SK-N-SH (cell line): ENCODE measurements at regions not wholly inside any gene's neighbourhood (a gene's known extent, or its start where the extent isn't known, plus 50 kb on each side); places are given as distances from the start of the nearest gene placed in this dataset.

Source experiments
- CTCF ChIA-PET: fragments of 300-600, 350-600 bp; formaldehyde crosslinking; extraction: SDS; loops from one replicate; lab custom pipeline; 2021; lab: Yijun Ruan, JAX
- POLR2A ChIA-PET: fragments of 350-600 bp; sonication (Branson Sonifier 250); formaldehyde crosslinking; extraction: SDS; loops from one replicate; lab custom pipeline; 2020; ENCODE audit warnings: antibody characterized with exemption, inconsistent platforms; lab: Yijun Ruan, JAX
- DNase-seq: peaks from one replicate; pipeline ENCODE4 v3.0.0; 2012
- H2AFZ ChIP-seq: fragments of 200-600 bp; sonication (generic); 2 replicates; pipeline ENCODE4 v1.8.1; 2016; ENCODE audit warnings: antibody characterized with exemption, mild to moderate bottlenecking, low read depth
- H3F3A ChIP-seq: fragments of 200-600 bp; sonication (generic); replicated peaks from 2 replicates; pipeline ENCODE3; 2016; ENCODE audit warnings: antibody characterized with exemption, mild to moderate bottlenecking; ENCODE audit not compliant: insufficient read depth
- H3K27ac ChIP-seq, 2 experiments: fragments of 200-500 bp in 1 of 2; fragments of 200-600 bp in 1 of 2; sonication (Bioruptor generic) in 1 of 2; sonication (generic), shearing (Covaris generic) in 1 of 2; 2 replicates each; pipeline versions ENCODE4 v1.5.1 to v1.6.1; 2014 to 2016; ENCODE audit warnings: low read depth in 2 of 2, inconsistent platforms in 1 of 2, low read length in 1 of 2, mild to moderate bottlenecking in 1 of 2, mixed read lengths in 1 of 2
- H3K27me3 ChIP-seq: fragments of 200-600 bp; sonication (generic), shearing (Covaris generic); 2 replicates; pipeline ENCODE4 v1.6.1; 2016; ENCODE audit warnings: mixed run types; ENCODE audit not compliant: insufficient read depth
- H3K36me3 ChIP-seq, 2 experiments: fragments of 200-500 bp in 1 of 2; fragments of 200-600 bp in 1 of 2; sonication (Bioruptor generic) in 1 of 2; sonication (generic) in 1 of 2; replicated peaks in 1 of 2; 2 replicates each; pipeline versions ENCODE3 to v1.5.1; 2014 to 2016; ENCODE audit warnings: low read length in 1 of 2, mild to moderate bottlenecking in 1 of 2; ENCODE audit not compliant: insufficient read depth in 2 of 2, control insufficient read depth in 1 of 2
- H3K4me1 ChIP-seq, 2 experiments: fragments of 200-500 bp in 1 of 2; fragments of 200-600 bp in 1 of 2; sonication (Bioruptor generic) in 1 of 2; sonication (generic), shearing (Covaris generic) in 1 of 2; 2 replicates each; pipeline versions ENCODE4 v1.5.1 to v1.6.1; 2014 to 2016; ENCODE audit warnings: low read depth in 1 of 2, low read length in 1 of 2, mixed run types in 1 of 2; ENCODE audit not compliant: insufficient read depth in 2 of 2, control insufficient read depth in 1 of 2
- H3K4me2 ChIP-seq: fragments of 200-600 bp; sonication (generic), shearing (Covaris generic); 2 replicates; pipeline ENCODE4 v1.6.1; 2017; ENCODE audit warnings: mixed run types
- H3K4me3 ChIP-seq, 2 experiments: fragments of 200-500 bp in 1 of 2; fragments of 200-600 bp in 1 of 2; sonication (Bioruptor generic) in 1 of 2; sonication (generic), shearing (Covaris generic) in 1 of 2; 2 replicates each; pipeline versions ENCODE4 v1.5.1 to v1.8.1; 2014 to 2016; ENCODE audit warnings: low read depth in 2 of 2, inconsistent platforms in 1 of 2, low read length in 1 of 2, mild to moderate bottlenecking in 1 of 2, mixed read lengths in 1 of 2, moderate library complexity in 1 of 2
- H3K79me2 ChIP-seq: fragments of 200-600 bp; sonication (generic); 2 replicates; pipeline ENCODE4 v1.8.1; 2017; ENCODE audit warnings: mild to moderate bottlenecking; ENCODE audit not compliant: insufficient read depth
- H3K9ac ChIP-seq: fragments of 200-600 bp; sonication (generic); 2 replicates; pipeline ENCODE4 v1.6.1; 2017; ENCODE audit warnings: mixed run types
- H3K9me2 ChIP-seq: fragments of 200-600 bp; sonication (generic); 2 replicates; pipeline ENCODE4 v1.6.1; 2017; ENCODE audit warnings: mixed run types
- H3K9me3 ChIP-seq: fragments of 200-600 bp; sonication (generic); 2 replicates; pipeline ENCODE4 v1.6.1; 2017; ENCODE audit warnings: mixed run types, mild to moderate bottlenecking, moderate library complexity
- H4K20me1 ChIP-seq: fragments of 200-600 bp; sonication (generic); 2 replicates; pipeline ENCODE4 v1.6.1; 2017; ENCODE audit warnings: mild to moderate bottlenecking, mixed run types; ENCODE audit not compliant: insufficient read depth
- CHD2 ChIP-seq: fragments of 150-350 bp; IDR thresholded peaks from 2 replicates; pipeline ENCODE4 v1.6.1; 2018; ENCODE audit warnings: low read length; ENCODE audit not compliant: partially characterized antibody
- ELF1 ChIP-seq: IDR thresholded peaks from 2 replicates; pipeline ENCODE4 v1.4.0; 2012
- EP300 ChIP-seq, 2 experiments: IDR thresholded peaks; 2 replicates each; pipeline versions ENCODE4 v1.4.0 to v1.6.1; 2012; ENCODE audit warnings: borderline replicate concordance in 1 of 2, low read depth in 1 of 2, low read length in 1 of 2
- EZH2phosphoT487 ChIP-seq: fragments of 200-600 bp; sonication (generic); IDR thresholded peaks from 2 replicates; pipeline ENCODE4 v1.6.1; 2017; ENCODE audit warnings: low read depth, mixed run types, mild to moderate bottlenecking, antibody characterized with exemption, moderate library complexity, borderline replicate concordance
- FOXM1 ChIP-seq: IDR thresholded peaks from 2 replicates; pipeline ENCODE4 v1.4.0; 2012; ENCODE audit warnings: low read depth, mild to moderate bottlenecking
- MXI1 ChIP-seq: IDR thresholded peaks from 2 replicates; pipeline ENCODE4 v1.6.1; 2012; ENCODE audit warnings: mild to moderate bottlenecking, low read depth, low read length, improper control_type of control experiment
- RAD21 ChIP-seq: IDR thresholded peaks from 2 replicates; pipeline ENCODE4 v1.6.1; 2012; ENCODE audit warnings: mild to moderate bottlenecking, low read length
- SMC3 ChIP-seq: IDR thresholded peaks from 2 replicates; pipeline ENCODE4 v1.6.1; 2012; ENCODE audit warnings: low read depth, low read length, improper control_type of control experiment
- TAF1 ChIP-seq: IDR thresholded peaks from 2 replicates; pipeline ENCODE4 v1.6.1; 2012; ENCODE audit warnings: low read depth, mild to moderate bottlenecking, low read length, moderate library complexity, borderline replicate concordance
- WGBS: methylation state at CpG from one replicate; pipeline ENCODE4 v1.1.6; 2017; ENCODE audit warnings: low lambda C conversion rate; 5-methylcytosine and 5-hydroxymethylcytosine counted together
- TF ChIP-seq, protein P1 (sequence below): IDR thresholded peaks from 2 replicates; pipeline ENCODE4; 2012
- TF ChIP-seq, protein P2 (sequence below): fragments of 150-350 bp; IDR thresholded peaks from 2 replicates; pipeline ENCODE4 v1.6.1; 2016; ENCODE audit warnings: mild to moderate bottlenecking, low read depth, low read length
- TF ChIP-seq, protein P3 (sequence below): IDR thresholded peaks from 2 replicates; pipeline ENCODE4 v1.4.0; 2012; ENCODE audit warnings: low read depth, borderline replicate concordance
- TF ChIP-seq, protein P4 (sequence below): IDR thresholded peaks from 2 replicates; pipeline ENCODE4 v1.4.0; 2012; ENCODE audit warnings: low read depth, borderline replicate concordance

DNA sequence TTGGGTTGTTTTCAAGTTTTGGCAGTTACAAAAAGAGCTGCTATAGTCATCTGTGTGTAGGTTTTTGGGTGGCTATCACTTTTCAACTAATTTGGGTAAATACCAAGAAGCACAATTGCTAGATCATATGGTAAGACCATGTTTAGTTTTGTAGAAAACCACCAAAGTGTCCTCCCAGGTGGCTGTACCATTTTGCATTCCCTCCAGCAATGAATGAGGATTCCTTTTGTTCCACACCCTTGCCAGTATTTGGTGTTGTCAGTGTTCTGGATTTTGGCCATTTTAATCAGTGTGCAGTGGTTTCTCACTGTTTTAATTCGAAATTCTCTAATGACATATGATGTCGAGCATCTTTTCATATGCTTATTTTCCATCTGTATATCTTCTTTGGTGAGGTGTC, 457.5 kb upstream of the ARID1B start:
- Histone ChIP-seq H3K9ac (no peak overlapping the region), H3K9me2 (no peaks in the 10 kb centered on the region), H2AFZ (no peak overlapping the region), H3K79me2 (no peaks in the 10 kb centered on the region), H3K36me3 (no peaks in the 10 kb centered on the region), H3K4me1 (no peaks in the 10 kb centered on the region), H3K27me3 (no peaks in the 10 kb centered on the region), H3F3A (no peaks in the 10 kb centered on the region), H3K4me2 (no peak overlapping the region), H3K4me3 (no peak overlapping the region), H3K9me3 (no peaks in the 10 kb centered on the region), H4K20me1 (no peaks in the 10 kb centered on the region), H3K27ac (no peak overlapping the region)
- ChIA-PET CTCF (interaction anchor here (0.6 kb wide), 1 partner anchor 11 kb away, joined by 3 read pairs; no protein-coding TSS in a partner anchor), POLR2A (no interaction called here)
- WGBS: 16% methylated on average over 2 of the region's 2 CpGs
- no peak for TF ChIP-seq EP300 (IDR thresholded peaks at IDR 0.05; ENCODE audit: borderline replicate concordance in 1 of 2, low read depth in 1 of 2, low read length in 1 of 2)
- TF ChIP-seq, protein P1, sequence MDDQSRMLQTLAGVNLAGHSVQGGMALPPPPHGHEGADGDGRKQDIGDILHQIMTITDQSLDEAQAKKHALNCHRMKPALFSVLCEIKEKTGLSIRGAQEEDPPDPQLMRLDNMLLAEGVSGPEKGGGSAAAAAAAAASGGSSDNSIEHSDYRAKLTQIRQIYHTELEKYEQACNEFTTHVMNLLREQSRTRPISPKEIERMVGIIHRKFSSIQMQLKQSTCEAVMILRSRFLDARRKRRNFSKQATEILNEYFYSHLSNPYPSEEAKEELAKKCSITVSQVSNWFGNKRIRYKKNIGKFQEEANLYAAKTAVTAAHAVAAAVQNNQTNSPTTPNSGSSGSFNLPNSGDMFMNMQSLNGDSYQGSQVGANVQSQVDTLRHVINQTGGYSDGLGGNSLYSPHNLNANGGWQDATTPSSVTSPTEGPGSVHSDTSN: no peak
- TF ChIP-seq, protein P2, sequence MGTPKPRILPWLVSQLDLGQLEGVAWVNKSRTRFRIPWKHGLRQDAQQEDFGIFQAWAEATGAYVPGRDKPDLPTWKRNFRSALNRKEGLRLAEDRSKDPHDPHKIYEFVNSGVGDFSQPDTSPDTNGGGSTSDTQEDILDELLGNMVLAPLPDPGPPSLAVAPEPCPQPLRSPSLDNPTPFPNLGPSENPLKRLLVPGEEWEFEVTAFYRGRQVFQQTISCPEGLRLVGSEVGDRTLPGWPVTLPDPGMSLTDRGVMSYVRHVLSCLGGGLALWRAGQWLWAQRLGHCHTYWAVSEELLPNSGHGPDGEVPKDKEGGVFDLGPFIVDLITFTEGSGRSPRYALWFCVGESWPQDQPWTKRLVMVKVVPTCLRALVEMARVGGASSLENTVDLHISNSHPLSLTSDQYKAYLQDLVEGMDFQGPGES: no peak
- TF ChIP-seq FOXM1: no peak
- TF ChIP-seq, protein P3, sequence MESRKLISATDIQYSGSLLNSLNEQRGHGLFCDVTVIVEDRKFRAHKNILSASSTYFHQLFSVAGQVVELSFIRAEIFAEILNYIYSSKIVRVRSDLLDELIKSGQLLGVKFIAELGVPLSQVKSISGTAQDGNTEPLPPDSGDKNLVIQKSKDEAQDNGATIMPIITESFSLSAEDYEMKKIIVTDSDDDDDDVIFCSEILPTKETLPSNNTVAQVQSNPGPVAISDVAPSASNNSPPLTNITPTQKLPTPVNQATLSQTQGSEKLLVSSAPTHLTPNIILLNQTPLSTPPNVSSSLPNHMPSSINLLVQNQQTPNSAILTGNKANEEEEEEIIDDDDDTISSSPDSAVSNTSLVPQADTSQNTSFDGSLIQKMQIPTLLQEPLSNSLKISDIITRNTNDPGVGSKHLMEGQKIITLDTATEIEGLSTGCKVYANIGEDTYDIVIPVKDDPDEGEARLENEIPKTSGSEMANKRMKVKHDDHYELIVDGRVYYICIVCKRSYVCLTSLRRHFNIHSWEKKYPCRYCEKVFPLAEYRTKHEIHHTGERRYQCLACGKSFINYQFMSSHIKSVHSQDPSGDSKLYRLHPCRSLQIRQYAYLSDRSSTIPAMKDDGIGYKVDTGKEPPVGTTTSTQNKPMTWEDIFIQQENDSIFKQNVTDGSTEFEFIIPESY: no peak
- no peak for TF ChIP-seq EZH2phosphoT487
- TF ChIP-seq ELF1: no peak
- no peak for TF ChIP-seq SMC3
- TF ChIP-seq MXI1: no peak
- TF ChIP-seq RAD21: no peak
- no peak for TF ChIP-seq CHD2
- TF ChIP-seq TAF1: no peak
- TF ChIP-seq, protein P4, sequence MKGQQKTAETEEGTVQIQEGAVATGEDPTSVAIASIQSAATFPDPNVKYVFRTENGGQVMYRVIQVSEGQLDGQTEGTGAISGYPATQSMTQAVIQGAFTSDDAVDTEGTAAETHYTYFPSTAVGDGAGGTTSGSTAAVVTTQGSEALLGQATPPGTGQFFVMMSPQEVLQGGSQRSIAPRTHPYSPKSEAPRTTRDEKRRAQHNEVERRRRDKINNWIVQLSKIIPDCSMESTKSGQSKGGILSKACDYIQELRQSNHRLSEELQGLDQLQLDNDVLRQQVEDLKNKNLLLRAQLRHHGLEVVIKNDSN: no peak
- no peak for DNase-seq
